GM12878 (cell line): ENCODE measurements at regions not wholly inside any gene's neighbourhood (a gene's known extent, or its start where the extent isn't known, plus 50 kb on each side); places are given as distances from the start of the nearest gene placed in this dataset.

Experiments
- ATAC-seq: fragments of 200-7000 bp; cut with Tn5 transposase; 3 replicates; pipeline ENCODE4 v1.9.1; 2020; ENCODE audit warnings: mild to moderate bottlenecking, moderate library complexity
- BruUV-seq: library from RNA; stranded (reverse); fragments of 400-500 nt; replicated peaks from 2 replicates; lab custom pipeline; 2021; lab: Mats Ljungman, UMichigan
- CTCF ChIA-PET: fragments of 300-600 bp; sonication (Branson Sonifier 250); formaldehyde crosslinking; extraction: SDS; loops from one replicate; lab custom pipeline; 2021; ENCODE audit warnings: inconsistent platforms; lab: Yijun Ruan, JAX
- POLR2A ChIA-PET: fragments of 350-600 bp; formaldehyde crosslinking; extraction: SDS; loops from one replicate; lab custom pipeline; 2021; ENCODE audit warnings: inconsistent platforms; lab: Charles Lee
- RAD21 ChIA-PET: fragments of 300-600 bp; sonication (Branson Sonifier 250); formaldehyde crosslinking; loops from one replicate; lab custom pipeline; 2023; ENCODE audit warnings: antibody characterized with exemption; ENCODE audit not compliant: unreplicated experiment; lab: Charles Lee
- SMC1A ChIA-PET: fragments of 300-600 bp; sonication (Branson Sonifier 250); formaldehyde crosslinking; loops from one replicate; lab custom pipeline; 2023; ENCODE audit not compliant: unreplicated experiment, uncharacterized antibody; lab: Charles Lee
- DNase-seq: peaks from one replicate; pipeline ENCODE4 v3.0.0-alpha.2; 2011; ENCODE audit warnings: low read depth, low spot score
- FAIRE-seq: peaks from 3 replicates; lab custom pipeline; 2011; peaks lifted over from hg19 to GRCh38; lab: Jason Lieb, UNC
- H2AFZ ChIP-seq: 2 replicates; pipeline ENCODE4 v1.6.0; 2011; ENCODE audit warnings: low read depth, low read length, control low read depth; ENCODE audit not compliant: control insufficient read depth
- H3K27ac ChIP-seq: 2 replicates; pipeline ENCODE4 v1.5.1; 2011; ENCODE audit warnings: control low read depth; ENCODE audit not compliant: control insufficient read depth, insufficient read depth
- H3K27me3 ChIP-seq, 2 experiments: replicated peaks in 1 of 2; 2 replicates each; pipeline versions ENCODE4 v1.6.0 to v1.6.1; 2011; ENCODE audit warnings: low read length in 1 of 2; ENCODE audit not compliant: control insufficient read depth in 2 of 2, insufficient read depth in 2 of 2
- H3K36me3 ChIP-seq, 2 experiments: 2 replicates each; pipeline ENCODE4 v1.5.1; 2011; ENCODE audit warnings: low read length in 1 of 2; ENCODE audit not compliant: control insufficient read depth in 2 of 2, insufficient read depth in 2 of 2
- H3K4me1 ChIP-seq: 2 replicates; pipeline ENCODE4 v1.6.1; 2011; ENCODE audit warnings: mild to moderate bottlenecking, low read length, moderate library complexity, mixed read lengths; ENCODE audit not compliant: control insufficient read depth, insufficient read depth
- H3K4me2 ChIP-seq: 2 replicates; pipeline ENCODE4 v1.6.0; 2011; ENCODE audit warnings: control low read depth; ENCODE audit not compliant: control insufficient read depth, insufficient read depth
- H3K4me3 ChIP-seq: fragments of 200-600 bp; sonication (generic); 2 replicates; pipeline ENCODE4 v1.5.1; 2016
- H3K79me2 ChIP-seq: 2 replicates; pipeline ENCODE4 v1.6.0; 2011; ENCODE audit warnings: low read length; ENCODE audit not compliant: control insufficient read depth, insufficient read depth
- H3K9ac ChIP-seq: 2 replicates; pipeline ENCODE4 v1.8.0; 2011; ENCODE audit warnings: low read length, control low read depth, mixed read lengths; ENCODE audit not compliant: control insufficient read depth, insufficient read depth
- H3K9me3 ChIP-seq: replicated peaks from 3 replicates; pipeline ENCODE4 v1.5.1; 2011; ENCODE audit warnings: mild to moderate bottlenecking, low read length; ENCODE audit not compliant: control insufficient read depth, insufficient read depth
- H4K20me1 ChIP-seq: 2 replicates; pipeline ENCODE4 v1.6.0; 2011; ENCODE audit not compliant: control insufficient read depth, insufficient read depth
- EZH2 ChIP-seq: IDR thresholded peaks from 2 replicates; pipeline ENCODE4 v1.6.1; 2012; ENCODE audit warnings: low read depth, mild to moderate bottlenecking, control low read depth, inconsistent platforms, low read length, borderline replicate concordance; ENCODE audit not compliant: control insufficient read depth
- NBN ChIP-seq: fragments of 450-650 bp; IDR thresholded peaks from 2 replicates; pipeline ENCODE4 v1.6.1; 2016
- NFIC ChIP-seq: IDR thresholded peaks from 2 replicates; pipeline ENCODE4 v1.6.1; 2012; ENCODE audit warnings: low read depth, mild to moderate bottlenecking, inconsistent platforms, low read length, moderate library complexity
- NFYB ChIP-seq: IDR thresholded peaks from 2 replicates; pipeline ENCODE4 v1.6.1; 2011; ENCODE audit warnings: low read depth, mild to moderate bottlenecking, low read length, improper control_type of control experiment, moderate library complexity; ENCODE audit not compliant: insufficient read depth
- POLR2A ChIP-seq: IDR thresholded peaks from 2 replicates; pipeline ENCODE4 v1.6.1; 2011; ENCODE audit warnings: low read depth, mild to moderate bottlenecking, low read length
- SIX5 ChIP-seq: IDR thresholded peaks from 2 replicates; pipeline ENCODE4 v1.6.1; 2011; ENCODE audit warnings: mild to moderate bottlenecking, low read depth, low read length, moderate library complexity; ENCODE audit not compliant: severe bottlenecking
- SP1 ChIP-seq: IDR thresholded peaks from one replicate; pipeline ENCODE4 v1.6.1; 2011; ENCODE audit warnings: low read depth, low read length
- YY1 ChIP-seq: IDR thresholded peaks from 2 replicates; pipeline ENCODE4 v1.6.1; 2011; ENCODE audit warnings: low read depth, mild to moderate bottlenecking, low read length
- WGBS: methylation state at CpG from one replicate; pipeline ENCODE4 v1.1.6; 2016; ENCODE audit warnings: low lambda C conversion rate; ENCODE audit not compliant: insufficient replicate concordance, insufficient coverage; ENCODE audit errors: missing lambda C conversion rate; 5-methylcytosine and 5-hydroxymethylcytosine counted together
- in situ Hi-C: fragments of 300-500 bp; cut with MboI; formaldehyde crosslinking; loops from 9 replicates; pipeline ENCODE4 v1.14.3; 2018; ENCODE audit warnings: mixed read lengths
- intact Hi-C: fragments of 100-400 bp; cut with micrococcal nuclease; formaldehyde crosslinking; loops from one replicate; pipeline ENCODE4 v1.14.2; 2022; ENCODE audit not compliant: unreplicated experiment
- TF ChIP-seq, protein P1 (sequence below): fragments of 450-650 bp; IDR thresholded peaks from 2 replicates; pipeline ENCODE4 v1.6.1; 2014; ENCODE audit warnings: mild to moderate bottlenecking
- TF ChIP-seq, protein P2 (sequence below): IDR thresholded peaks from 2 replicates; pipeline ENCODE4 v1.6.1; 2012; ENCODE audit warnings: improper control_type of control experiment, low read depth, low read length; ENCODE audit not compliant: insufficient replicate concordance
- TF ChIP-seq, protein P3 (sequence below): fragments of 450-650 bp; IDR thresholded peaks from 2 replicates; pipeline ENCODE4 v1.6.1; 2017; ENCODE audit warnings: borderline replicate concordance

DNA sequence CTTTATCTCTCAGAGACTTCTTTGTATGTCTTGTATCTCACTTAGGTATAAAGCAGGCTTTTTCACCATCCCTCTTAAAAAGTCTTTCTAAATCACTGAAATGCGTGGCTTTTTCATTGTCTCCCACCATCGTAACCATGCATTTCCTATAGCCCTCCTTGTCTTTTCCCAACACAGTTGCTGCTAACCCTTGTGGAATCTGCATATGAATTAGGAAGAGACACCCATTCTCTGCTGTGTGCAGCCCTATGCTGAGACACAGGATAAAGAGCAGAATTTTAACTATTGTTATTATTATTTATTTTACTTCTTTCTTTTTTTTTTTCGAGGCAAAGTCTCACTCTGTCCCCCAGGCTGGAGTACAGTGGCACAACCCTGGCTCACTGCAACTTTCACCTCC is 804.3 kb upstream of the COBL start:
- WGBS, result 8% methylated on average over 3 of the region's 3 CpGs
- CTCF ChIA-PET, result no interaction called here
- in situ Hi-C loops (no loop called here), intact Hi-C loops (no loop called here)
- FAIRE-seq, result no peak
- H3K4me1 ChIP-seq, result no peaks in the 10 kb centered on the region
- H3K4me3 ChIP-seq, result no peak overlapping the region
- TF ChIP-seq YY1 (no peak), SP1 (no peak), SIX5 (no peak)
- TF ChIP-seq, protein P1, sequence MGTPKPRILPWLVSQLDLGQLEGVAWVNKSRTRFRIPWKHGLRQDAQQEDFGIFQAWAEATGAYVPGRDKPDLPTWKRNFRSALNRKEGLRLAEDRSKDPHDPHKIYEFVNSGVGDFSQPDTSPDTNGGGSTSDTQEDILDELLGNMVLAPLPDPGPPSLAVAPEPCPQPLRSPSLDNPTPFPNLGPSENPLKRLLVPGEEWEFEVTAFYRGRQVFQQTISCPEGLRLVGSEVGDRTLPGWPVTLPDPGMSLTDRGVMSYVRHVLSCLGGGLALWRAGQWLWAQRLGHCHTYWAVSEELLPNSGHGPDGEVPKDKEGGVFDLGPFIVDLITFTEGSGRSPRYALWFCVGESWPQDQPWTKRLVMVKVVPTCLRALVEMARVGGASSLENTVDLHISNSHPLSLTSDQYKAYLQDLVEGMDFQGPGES, result no peak
- H3K9me3 ChIP-seq, result no peaks in the 10 kb centered on the region
- no peak overlapping the region for H3K27ac ChIP-seq
- H3K36me3 ChIP-seq, result no peaks in the 10 kb centered on the region
- POLR2A ChIA-PET, result no interaction called here
- no peaks in the 10 kb centered on the region for H3K27me3 ChIP-seq
- no peak overlapping the region for H2AFZ ChIP-seq
- RAD21 ChIA-PET, result no interaction called here
- no peaks in the 10 kb centered on the region for H3K79me2 ChIP-seq
- no peak overlapping the region for H3K4me2 ChIP-seq
- no peaks in the 10 kb centered on the region for H4K20me1 ChIP-seq
- DNase-seq, result no peak
- SMC1A ChIA-PET, result no interaction called here
- no TSS peak for BruUV-seq
- ATAC-seq, result no peak
- H3K9ac ChIP-seq, result no peak overlapping the region

DNA sequence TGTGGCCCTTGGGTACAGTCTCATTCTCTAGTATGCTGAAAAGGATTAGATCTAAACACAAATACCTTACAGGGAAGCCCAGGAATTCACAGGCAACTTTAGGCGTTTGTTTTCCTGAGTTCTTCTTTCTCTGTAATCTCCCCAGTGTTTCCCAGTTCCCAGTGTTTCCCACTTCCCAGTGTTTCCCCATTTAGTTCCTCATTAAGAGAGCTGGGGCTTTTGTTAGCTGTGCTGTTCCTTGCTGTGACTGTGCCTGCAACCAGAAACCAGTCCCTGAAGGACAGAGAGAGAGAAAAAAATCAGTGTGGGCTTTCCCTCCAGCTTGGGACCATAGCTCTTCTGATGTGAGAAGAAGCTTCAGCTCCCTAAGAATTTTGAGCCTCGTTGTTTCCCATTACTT is 802.9 kb upstream of the COBL start:
- FAIRE-seq (no peak), DNase-seq (no peak), ATAC-seq (no peak)
- Histone ChIP-seq H3K4me2 (no peak overlapping the region), H4K20me1 (no peaks in the 10 kb centered on the region), H3K9me3 (no peaks in the 10 kb centered on the region), H3K36me3 (no peaks in the 10 kb centered on the region), H3K4me3 (no peak overlapping the region), H3K27ac (no peak overlapping the region), H2AFZ (no peak overlapping the region), H3K4me1 (no peaks in the 10 kb centered on the region), H3K9ac (no peak overlapping the region), H3K79me2 (no peaks in the 10 kb centered on the region), H3K27me3 (no peaks in the 10 kb centered on the region)
- CTCF ChIA-PET, result no interaction called here
- no peak for TF ChIP-seq NFYB
- no peak for TF ChIP-seq NFIC
- TF ChIP-seq, protein P2, sequence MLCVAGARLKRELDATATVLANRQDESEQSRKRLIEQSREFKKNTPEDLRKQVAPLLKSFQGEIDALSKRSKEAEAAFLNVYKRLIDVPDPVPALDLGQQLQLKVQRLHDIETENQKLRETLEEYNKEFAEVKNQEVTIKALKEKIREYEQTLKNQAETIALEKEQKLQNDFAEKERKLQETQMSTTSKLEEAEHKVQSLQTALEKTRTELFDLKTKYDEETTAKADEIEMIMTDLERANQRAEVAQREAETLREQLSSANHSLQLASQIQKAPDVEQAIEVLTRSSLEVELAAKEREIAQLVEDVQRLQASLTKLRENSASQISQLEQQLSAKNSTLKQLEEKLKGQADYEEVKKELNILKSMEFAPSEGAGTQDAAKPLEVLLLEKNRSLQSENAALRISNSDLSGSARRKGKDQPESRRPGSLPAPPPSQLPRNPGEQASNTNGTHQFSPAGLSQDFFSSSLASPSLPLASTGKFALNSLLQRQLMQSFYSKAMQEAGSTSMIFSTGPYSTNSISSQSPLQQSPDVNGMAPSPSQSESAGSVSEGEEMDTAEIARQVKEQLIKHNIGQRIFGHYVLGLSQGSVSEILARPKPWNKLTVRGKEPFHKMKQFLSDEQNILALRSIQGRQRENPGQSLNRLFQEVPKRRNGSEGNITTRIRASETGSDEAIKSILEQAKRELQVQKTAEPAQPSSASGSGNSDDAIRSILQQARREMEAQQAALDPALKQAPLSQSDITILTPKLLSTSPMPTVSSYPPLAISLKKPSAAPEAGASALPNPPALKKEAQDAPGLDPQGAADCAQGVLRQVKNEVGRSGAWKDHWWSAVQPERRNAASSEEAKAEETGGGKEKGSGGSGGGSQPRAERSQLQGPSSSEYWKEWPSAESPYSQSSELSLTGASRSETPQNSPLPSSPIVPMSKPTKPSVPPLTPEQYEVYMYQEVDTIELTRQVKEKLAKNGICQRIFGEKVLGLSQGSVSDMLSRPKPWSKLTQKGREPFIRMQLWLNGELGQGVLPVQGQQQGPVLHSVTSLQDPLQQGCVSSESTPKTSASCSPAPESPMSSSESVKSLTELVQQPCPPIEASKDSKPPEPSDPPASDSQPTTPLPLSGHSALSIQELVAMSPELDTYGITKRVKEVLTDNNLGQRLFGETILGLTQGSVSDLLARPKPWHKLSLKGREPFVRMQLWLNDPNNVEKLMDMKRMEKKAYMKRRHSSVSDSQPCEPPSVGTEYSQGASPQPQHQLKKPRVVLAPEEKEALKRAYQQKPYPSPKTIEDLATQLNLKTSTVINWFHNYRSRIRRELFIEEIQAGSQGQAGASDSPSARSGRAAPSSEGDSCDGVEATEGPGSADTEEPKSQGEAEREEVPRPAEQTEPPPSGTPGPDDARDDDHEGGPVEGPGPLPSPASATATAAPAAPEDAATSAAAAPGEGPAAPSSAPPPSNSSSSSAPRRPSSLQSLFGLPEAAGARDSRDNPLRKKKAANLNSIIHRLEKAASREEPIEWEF, result no peak
- TF ChIP-seq EZH2, result no peak
- TF ChIP-seq NBN, result no peak
- TF ChIP-seq, protein P3, sequence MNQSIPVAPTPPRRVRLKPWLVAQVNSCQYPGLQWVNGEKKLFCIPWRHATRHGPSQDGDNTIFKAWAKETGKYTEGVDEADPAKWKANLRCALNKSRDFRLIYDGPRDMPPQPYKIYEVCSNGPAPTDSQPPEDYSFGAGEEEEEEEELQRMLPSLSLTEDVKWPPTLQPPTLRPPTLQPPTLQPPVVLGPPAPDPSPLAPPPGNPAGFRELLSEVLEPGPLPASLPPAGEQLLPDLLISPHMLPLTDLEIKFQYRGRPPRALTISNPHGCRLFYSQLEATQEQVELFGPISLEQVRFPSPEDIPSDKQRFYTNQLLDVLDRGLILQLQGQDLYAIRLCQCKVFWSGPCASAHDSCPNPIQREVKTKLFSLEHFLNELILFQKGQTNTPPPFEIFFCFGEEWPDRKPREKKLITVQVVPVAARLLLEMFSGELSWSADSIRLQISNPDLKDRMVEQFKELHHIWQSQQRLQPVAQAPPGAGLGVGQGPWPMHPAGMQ, result no peak
- TF ChIP-seq POLR2A, result no peak
- in situ Hi-C loops, result no loop called here
- intact Hi-C loops, result no loop called here
- POLR2A ChIA-PET, result no interaction called here
- no TSS peak for BruUV-seq
- WGBS, result 0% methylated on average over 2 of the region's 2 CpGs
- SMC1A ChIA-PET, result no interaction called here
- RAD21 ChIA-PET, result no interaction called here
